Testis (tissue), 2 donors: ENCODE measurements at regions not wholly inside any gene's neighbourhood (a gene's known extent, or its start where the extent isn't known, plus 50 kb on each side); places are given as distances from the start of the nearest gene placed in this dataset.

Source experiments
- DNase-seq: peaks from one replicate; pipeline ENCODE4 v3.0.0-alpha.2; 2019
- H3K27ac ChIP-seq, 2 donors: fragments of 200-600 bp; sonication (generic); one replicate each; pipeline ENCODE4 v1.5.1; 2019
- H3K27me3 ChIP-seq: fragments of 200-600 bp; sonication (generic); one replicate; pipeline ENCODE4 v1.5.1; 2019
- H3K36me3 ChIP-seq: fragments of 200-600 bp; sonication (generic); one replicate; pipeline ENCODE4 v1.5.1; 2017; ENCODE audit warnings: low read depth; ENCODE audit errors: missing control alignments
- H3K4me1 ChIP-seq: fragments of 200-600 bp; sonication (generic); one replicate; pipeline ENCODE4 v1.5.1; 2019
- H3K4me3 ChIP-seq, 2 donors: fragments of 200-600 bp; sonication (generic); one replicate each; pipeline ENCODE4 v1.5.1; 2017 to 2019
- H3K9me3 ChIP-seq: fragments of 200-600 bp; sonication (generic); one replicate; pipeline ENCODE4 v1.5.1; 2017
- POLR2A ChIP-seq: fragments of 450-650 bp; IDR thresholded peaks from one replicate; pipeline ENCODE4 v1.6.1; 2017; ENCODE audit warnings: antibody characterized with exemption, mild to moderate bottlenecking, moderate library complexity
- WGBS, 2 donors: methylation state at CpG; one replicate each; pipeline ENCODE4 v1.1.5; 2018; 5-methylcytosine and 5-hydroxymethylcytosine counted together
- intact Hi-C: fragments of 100-400 bp; cut with DNase I; formaldehyde crosslinking; loops from one replicate; pipeline ENCODE4 v1.15.1; 2023; ENCODE audit warnings: low total_unique reads
- TF ChIP-seq, protein P1 (sequence below), 3 experiments: fragments of 450-650 bp in 2 of 3; fragments of 200-600 bp in 1 of 3; sonication (generic) in 1 of 3; IDR thresholded peaks; one replicate each; pipeline ENCODE4 v1.5.1; 2016 to 2019; ENCODE audit warnings: antibody characterized with exemption in 3 of 3, mild to moderate bottlenecking in 2 of 3, moderate library complexity in 1 of 3

DNA sequence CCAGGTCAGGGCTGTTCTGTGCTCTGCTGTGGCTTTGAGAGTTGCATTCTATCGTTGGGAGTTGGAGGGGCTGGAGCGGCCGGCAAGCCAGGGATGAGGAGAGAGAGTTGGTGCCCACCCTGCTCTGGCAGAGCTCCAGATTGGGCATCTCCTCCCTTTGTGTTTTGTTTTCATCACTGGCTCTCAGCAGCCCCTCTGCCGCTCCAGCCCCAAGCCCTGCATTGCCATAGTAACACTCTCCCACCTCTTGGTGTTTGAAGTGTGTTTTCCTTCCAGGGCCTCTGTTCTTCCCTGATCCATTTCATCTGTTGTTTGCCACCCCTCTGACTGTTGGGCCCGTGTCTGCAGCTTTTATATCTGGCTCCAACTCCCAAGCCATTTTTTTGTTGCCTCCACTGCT, 152.7 kb downstream of the URB2 start:
- DNase-seq: no peak
- no peak overlapping the region for H3K27ac ChIP-seq
- 66 to 71% methylated on average over 5 of the region's 5 CpGs for WGBS, 2 donors
- intact Hi-C loops: no loop called here
- no peaks in the 10 kb centered on the region for H3K36me3 ChIP-seq
- no peak for TF ChIP-seq POLR2A
- H3K27me3 ChIP-seq: no peaks in the 10 kb centered on the region
- no peaks in the 10 kb centered on the region for H3K9me3 ChIP-seq
- no peak overlapping the region for H3K4me3 ChIP-seq
- H3K4me1 ChIP-seq: no peaks in the 10 kb centered on the region

DNA sequence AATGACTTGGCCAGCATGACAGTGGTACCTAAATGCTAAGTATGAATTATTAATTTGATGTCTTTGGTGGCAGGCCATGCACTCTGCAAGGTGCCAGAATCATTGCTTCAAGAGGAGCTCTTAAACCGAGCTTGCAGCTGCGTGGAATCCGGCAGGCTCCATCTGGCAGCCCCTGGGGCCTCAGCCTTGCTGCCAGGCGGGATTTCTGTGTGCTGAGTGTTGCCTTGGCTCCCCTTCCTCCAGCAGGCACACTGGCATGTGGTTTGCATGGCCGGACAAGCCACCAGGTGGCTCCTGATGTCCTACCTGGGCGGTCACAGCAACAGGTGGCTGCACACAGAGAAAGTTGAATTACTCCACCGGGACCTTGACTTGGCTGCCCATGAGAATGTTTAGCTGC, 155.4 kb downstream of the URB2 start:
- Histone ChIP-seq H3K4me3 (no peak overlapping the region), H3K27ac (no peak overlapping the region), H3K9me3 (no peaks in the 10 kb centered on the region), H3K4me1 (no peaks in the 10 kb centered on the region), H3K27me3 (no peaks in the 10 kb centered on the region), H3K36me3 (no peaks in the 10 kb centered on the region)
- TF ChIP-seq, protein P1, sequence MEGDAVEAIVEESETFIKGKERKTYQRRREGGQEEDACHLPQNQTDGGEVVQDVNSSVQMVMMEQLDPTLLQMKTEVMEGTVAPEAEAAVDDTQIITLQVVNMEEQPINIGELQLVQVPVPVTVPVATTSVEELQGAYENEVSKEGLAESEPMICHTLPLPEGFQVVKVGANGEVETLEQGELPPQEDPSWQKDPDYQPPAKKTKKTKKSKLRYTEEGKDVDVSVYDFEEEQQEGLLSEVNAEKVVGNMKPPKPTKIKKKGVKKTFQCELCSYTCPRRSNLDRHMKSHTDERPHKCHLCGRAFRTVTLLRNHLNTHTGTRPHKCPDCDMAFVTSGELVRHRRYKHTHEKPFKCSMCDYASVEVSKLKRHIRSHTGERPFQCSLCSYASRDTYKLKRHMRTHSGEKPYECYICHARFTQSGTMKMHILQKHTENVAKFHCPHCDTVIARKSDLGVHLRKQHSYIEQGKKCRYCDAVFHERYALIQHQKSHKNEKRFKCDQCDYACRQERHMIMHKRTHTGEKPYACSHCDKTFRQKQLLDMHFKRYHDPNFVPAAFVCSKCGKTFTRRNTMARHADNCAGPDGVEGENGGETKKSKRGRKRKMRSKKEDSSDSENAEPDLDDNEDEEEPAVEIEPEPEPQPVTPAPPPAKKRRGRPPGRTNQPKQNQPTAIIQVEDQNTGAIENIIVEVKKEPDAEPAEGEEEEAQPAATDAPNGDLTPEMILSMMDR (IDR thresholded peaks at IDR 0.05): no peak
- no peak for TF ChIP-seq POLR2A
- no peak for DNase-seq
- 61 to 70% methylated on average over 7 of the region's 7 CpGs for WGBS, 2 donors
- intact Hi-C loops: no loop called here

DNA sequence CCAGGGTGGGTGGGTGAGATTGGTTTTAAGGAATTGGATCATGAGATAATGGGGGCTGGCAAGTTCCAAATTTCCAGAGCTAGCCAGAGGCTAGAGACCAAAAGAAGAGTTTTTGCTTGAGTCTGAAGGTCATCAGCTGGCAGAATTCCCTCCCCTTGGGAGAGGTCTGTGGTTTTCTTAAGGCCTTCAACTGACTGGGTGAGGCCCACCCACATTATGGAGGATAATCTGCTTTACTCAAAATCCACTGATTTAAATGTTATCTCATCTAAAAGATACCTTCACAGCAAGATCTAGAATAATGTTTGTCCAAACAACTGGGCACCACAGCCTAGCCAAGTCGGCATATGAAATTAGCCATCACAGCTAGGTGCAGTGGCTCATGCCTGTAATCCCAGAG, 156.4 kb downstream of the URB2 start:
- Histone ChIP-seq H3K4me3 (no peak overlapping the region), H3K9me3 (no peaks in the 10 kb centered on the region), H3K4me1 (no peaks in the 10 kb centered on the region), H3K36me3 (no peaks in the 10 kb centered on the region), H3K27ac (no peak overlapping the region), H3K27me3 (no peaks in the 10 kb centered on the region)
- intact Hi-C loops: no loop called here
- TF ChIP-seq POLR2A: no peak
- TF ChIP-seq, protein P1 (IDR thresholded peaks at IDR 0.05): no peak
- WGBS, 2 donors: 79 to 94% methylated on average over 1 of the region's 1 CpG
- no peak for DNase-seq

DNA sequence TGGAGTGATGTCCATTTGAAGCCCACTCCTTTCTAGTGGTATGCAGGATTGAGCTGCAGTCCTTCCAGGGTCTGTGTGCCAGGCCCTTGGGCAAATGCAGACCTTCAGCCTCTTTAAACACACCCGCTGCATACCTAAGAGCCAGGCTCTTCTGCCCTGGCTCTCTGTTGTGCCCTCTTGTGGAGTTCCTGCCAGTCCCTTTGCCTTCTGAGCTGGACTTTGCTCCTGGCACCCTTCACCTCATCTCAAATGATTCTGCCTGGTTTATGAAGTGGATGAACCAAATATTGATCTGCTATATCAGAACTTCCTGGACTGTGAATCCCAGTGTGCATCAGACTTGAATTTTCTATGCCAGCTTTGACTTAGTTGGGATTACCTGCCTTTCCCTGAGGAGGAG, 158.8 kb downstream of the URB2 start:
- intact Hi-C loops: no loop called here
- no peaks in the 10 kb centered on the region for H3K4me1 ChIP-seq
- no peaks in the 10 kb centered on the region for H3K27me3 ChIP-seq
- 89 to 90% methylated on average over 1 of the region's 1 CpG for WGBS, 2 donors
- no peaks in the 10 kb centered on the region for H3K9me3 ChIP-seq
- DNase-seq: no peak
- H3K27ac ChIP-seq: no peak overlapping the region
- no peak overlapping the region for H3K4me3 ChIP-seq
- TF ChIP-seq POLR2A: no peak
- TF ChIP-seq, protein P1 (IDR thresholded peaks at IDR 0.05): no peak
- no peaks in the 10 kb centered on the region for H3K36me3 ChIP-seq

DNA sequence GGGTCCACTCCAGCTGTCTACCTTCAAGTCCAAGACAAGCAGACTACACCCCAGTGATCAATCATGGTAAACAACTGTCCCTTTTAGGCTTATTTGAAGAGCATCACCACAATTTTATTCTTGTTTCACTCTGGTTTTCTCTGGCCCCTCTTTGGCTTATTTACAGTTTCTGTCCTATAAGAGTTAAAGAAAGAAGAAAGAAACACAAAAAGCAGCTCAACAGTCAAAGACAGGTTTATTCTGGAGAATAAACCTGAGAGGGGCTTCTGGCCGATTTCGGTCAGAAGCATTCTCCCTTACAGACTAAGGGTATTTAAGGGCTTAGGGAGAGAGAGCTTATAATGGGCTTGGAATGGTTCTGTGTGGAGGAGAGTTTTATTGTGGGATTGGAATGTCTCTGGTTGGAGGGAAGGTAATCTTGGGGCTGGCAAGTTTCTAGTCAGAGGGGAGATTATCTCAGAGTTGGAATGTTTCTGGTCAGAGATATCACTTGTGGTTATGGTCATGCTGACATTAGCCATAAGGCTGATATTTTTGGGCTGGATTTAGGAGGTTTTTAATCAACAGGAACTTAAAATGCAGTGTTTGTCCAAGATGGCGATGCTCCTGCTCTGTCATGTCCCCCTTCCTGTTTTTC, 161.0 kb downstream of the URB2 start:
- H3K4me1 ChIP-seq: no peaks in the 10 kb centered on the region
- H3K36me3 ChIP-seq: no peaks in the 10 kb centered on the region
- intact Hi-C loops: no loop called here
- TF ChIP-seq, protein P1 (IDR thresholded peaks at IDR 0.05): no peak
- TF ChIP-seq POLR2A: no peak
- WGBS, 2 donors: 88 to 90% methylated on average over 3 of the region's 3 CpGs
- DNase-seq: no peak
- H3K27ac ChIP-seq: no peak overlapping the region
- no peaks in the 10 kb centered on the region for H3K9me3 ChIP-seq
- H3K4me3 ChIP-seq: no peak overlapping the region
- H3K27me3 ChIP-seq: no peaks in the 10 kb centered on the region
